ENCODE measurements at regions not wholly inside any gene's neighbourhood (a gene's known extent, or its start where the extent isn't known, plus 50 kb on each side); places are given as distances from the start of the nearest gene placed in this dataset.

DNA sequence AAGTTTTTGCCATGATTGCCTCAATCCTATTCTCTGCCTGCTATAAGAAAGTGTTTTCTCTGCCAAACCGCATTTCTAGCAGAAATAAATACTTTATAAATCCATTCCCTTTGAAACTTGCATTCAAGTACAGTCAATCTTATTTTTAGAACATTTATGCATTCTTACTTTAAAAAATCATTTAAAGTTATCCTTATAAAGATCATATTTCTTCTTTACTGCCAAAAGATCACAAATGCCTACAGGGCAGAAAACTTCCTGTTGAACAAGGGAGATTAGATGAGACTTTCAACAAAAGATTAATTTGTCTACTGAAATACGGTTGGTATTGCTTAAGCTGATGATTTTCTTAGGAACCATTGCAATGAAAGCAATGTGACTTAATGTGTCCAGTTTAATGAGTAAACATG is 207.2 kb upstream of the SLIT2 start:
- TF ChIP-seq, protein P1, sequence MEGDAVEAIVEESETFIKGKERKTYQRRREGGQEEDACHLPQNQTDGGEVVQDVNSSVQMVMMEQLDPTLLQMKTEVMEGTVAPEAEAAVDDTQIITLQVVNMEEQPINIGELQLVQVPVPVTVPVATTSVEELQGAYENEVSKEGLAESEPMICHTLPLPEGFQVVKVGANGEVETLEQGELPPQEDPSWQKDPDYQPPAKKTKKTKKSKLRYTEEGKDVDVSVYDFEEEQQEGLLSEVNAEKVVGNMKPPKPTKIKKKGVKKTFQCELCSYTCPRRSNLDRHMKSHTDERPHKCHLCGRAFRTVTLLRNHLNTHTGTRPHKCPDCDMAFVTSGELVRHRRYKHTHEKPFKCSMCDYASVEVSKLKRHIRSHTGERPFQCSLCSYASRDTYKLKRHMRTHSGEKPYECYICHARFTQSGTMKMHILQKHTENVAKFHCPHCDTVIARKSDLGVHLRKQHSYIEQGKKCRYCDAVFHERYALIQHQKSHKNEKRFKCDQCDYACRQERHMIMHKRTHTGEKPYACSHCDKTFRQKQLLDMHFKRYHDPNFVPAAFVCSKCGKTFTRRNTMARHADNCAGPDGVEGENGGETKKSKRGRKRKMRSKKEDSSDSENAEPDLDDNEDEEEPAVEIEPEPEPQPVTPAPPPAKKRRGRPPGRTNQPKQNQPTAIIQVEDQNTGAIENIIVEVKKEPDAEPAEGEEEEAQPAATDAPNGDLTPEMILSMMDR (IDR thresholded peaks at IDR 0.05): no peak
- no peak for TF ChIP-seq POLR2A (IDR thresholded peaks at IDR 0.05)

All from adrenal gland (tissue), 5 donors.